Hindlimb muscle (tissue), 1 donor: ENCODE measurements at regions not wholly inside any gene's neighbourhood (a gene's known extent, or its start where the extent isn't known, plus 50 kb on each side); places are given as distances from the start of the nearest gene placed in this dataset.

Source experiments
- DNase-seq: peaks from one replicate; pipeline ENCODE4 v3.0.0-alpha.2; 2013

GRCh38 chr9:78808048-78808447, 511.1 kb downstream of the PSAT1 start:
- no peak for DNase-seq

DNA sequence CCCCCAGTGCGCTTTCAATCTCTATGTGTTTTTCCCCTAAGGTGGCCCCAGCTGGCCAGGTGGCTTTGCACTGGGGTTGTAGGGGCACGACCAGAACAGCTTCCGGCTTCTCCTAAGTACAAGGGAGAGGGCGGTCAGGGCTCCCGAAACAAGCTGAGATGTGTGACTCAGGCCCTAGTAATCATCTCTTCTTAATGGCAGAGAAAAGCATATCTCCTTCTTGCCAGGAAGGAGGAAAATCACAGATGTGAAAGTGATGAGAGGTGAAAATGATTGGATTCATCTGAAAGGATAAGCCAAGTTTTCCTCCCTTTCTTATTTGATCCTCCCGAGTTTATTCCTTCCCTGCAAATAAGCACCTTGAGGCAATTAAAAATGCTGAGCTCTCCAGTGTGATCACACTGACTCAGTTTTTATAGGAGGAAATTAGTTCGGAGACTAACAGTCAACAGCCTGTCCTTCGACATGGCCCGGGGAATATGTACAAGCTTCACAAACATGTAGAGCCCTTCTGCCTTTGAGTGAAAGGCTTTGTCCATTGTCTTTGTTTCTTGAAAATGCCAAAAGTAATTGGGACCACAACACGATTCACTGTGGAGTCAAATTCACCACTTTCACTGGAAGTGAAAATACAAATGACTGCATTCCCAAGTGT, 514.8 kb downstream of the PSAT1 start:
- DNase-seq, result no peak

GRCh38 chr9:78812665-78813064, 515.7 kb downstream of the PSAT1 start:
- no peak for DNase-seq

GRCh38 chr9:78813602-78814180, 516.8 kb downstream of the PSAT1 start:
- DNase-seq, result no peak

DNA sequence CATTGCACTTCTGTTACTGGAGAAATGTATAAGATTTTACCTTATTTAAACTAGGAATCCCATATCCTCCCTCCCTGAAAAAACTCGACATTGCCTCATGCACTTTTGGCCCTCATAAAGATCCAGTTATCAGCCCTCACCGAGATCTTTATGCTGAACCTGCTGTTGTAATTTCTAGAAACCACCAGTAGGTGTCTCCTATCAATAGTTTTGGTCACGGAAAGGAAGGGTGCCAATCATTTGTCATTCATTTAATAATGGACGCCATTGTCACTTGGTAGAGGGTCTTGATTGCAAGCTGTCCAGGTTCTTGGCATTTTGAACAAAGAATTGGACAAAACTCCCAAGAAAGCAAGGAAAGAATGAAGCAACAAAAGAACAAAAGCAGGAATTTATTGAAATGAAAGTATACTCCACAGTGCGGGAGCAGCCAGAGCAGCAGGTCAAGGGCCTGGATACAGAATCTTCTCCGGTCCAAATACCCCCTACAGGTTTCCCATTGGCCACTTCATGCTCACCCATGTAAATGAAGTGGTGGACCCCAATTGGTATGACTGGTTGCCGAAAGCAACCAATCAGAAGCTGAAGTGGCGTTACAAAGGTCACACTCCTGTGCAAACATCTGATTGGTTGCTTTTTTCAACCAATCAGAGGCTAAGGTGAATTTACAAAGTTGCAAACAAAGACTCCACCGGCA, 524.3 kb downstream of the PSAT1 start:
- DNase-seq, result no peak

DNA sequence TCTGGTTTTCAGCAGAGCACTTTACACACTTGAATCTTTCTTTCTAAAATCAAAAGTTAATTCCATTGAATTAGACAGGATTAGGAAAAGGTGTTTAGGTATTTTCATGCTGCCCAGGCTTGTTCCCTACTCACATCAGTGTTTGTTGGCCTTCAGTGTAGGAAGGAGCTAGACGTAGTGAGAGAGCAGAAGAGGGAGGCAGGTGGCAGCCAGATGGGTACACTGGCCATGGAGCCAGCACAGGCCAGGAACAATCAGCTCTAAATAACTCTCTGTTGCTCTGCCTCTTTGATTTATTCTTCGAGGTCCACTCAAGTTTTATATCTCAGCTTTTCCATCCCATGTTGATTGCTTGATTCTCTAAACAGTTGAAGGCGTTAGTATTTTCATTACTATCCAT, 529.6 kb downstream of the PSAT1 start:
- DNase-seq, result no peak

- DNase-seq, result no peak
Measured at GRCh38 chr9:78828521-78828920, 531.6 kb downstream of the PSAT1 start.

GRCh38 chr9:78830301-78830700, 533.4 kb downstream of the PSAT1 start:
- no peak for DNase-seq

DNA sequence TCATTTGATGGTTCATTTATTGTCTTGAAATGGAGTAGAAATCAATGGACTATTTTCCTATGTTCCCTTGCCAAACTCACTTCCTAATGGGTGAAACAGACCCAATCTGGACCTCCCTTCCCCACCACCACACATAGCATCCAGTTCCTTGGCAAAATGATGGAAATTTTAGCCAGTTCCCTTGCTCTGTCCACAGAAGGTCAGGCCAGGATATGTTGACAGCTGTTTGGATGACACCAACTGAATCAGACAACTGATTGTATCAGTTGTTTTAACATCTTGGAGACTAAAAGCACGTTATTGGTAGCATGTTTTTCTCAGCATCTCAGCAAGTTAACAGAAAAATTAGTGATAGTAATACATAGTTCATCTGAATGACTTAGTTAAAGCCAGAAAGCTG, 534.8 kb downstream of the PSAT1 start:
- no peak for DNase-seq

- DNase-seq, result no peak
Measured at GRCh38 chr9:78835928-78836450, 539.1 kb downstream of the PSAT1 start.

- DNase-seq, result no peak
Measured at GRCh38 chr9:78839252-78839651, 542.3 kb downstream of the PSAT1 start.

DNA sequence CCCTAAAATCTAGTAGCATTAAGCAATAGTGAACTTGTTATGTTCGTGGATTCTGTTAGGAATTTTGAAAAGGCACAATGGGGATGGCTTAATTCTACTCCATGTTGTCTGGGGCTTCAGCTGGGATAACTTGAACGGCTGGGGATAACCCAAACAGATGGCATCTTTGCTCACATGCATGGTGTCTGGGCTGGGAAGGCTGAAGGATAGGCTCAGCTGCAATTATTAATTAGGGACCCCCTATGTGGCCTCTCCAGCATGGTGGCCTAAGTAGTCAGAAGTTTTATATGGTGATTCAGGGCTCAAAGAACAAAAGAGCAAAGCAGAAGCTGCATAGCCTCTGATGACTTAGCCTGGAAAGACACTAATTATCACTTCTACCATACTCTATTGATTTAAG, 551.1 kb downstream of the PSAT1 start:
- DNase-seq, result no peak

- DNase-seq, result no peak
Measured at GRCh38 chr9:78856144-78856543, 559.2 kb downstream of the PSAT1 start.

GRCh38 chr9:78856781-78857180, 559.9 kb downstream of the PSAT1 start:
- no peak for DNase-seq

DNA sequence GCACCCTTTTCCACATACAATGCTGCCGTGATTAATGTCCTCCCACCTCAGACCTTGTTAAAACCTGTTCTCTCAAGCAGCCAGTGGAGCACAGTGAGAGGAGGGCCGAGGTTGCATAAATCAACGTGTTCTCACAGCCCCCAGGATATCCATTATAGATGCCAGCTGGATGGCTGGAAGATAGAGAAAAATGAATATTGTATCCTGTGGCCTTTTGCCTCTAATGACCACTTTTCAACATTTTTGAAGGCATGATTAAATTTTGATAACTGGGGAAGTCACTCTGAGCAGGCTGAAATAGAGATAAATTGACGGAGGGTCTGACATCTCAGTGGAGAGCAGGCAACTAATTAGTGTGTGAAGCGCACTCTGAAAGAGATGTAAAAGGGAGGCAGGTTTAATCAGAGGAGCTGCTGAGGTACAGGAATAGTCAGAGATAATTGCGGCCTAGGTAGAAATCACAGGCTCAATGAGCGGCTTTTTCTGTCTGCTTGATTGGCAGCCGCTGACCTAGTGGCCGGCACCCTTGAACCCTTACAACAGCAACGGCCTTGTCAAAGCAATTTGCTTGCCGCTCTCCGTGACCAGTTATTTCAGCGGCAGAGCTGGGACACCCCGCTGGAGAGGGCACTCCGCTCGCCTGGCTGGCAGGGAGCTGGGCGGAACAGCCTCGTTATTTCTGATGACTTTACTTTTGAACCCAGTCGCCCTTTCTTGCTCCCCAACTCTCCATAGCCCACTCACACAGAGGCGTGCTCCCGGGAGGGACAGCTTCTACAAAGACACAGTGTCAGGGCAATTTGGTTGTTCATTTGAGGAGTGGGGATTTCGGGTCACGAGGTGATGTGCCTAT, 560.7 kb downstream of the PSAT1 start:
- no peak for DNase-seq

DNA sequence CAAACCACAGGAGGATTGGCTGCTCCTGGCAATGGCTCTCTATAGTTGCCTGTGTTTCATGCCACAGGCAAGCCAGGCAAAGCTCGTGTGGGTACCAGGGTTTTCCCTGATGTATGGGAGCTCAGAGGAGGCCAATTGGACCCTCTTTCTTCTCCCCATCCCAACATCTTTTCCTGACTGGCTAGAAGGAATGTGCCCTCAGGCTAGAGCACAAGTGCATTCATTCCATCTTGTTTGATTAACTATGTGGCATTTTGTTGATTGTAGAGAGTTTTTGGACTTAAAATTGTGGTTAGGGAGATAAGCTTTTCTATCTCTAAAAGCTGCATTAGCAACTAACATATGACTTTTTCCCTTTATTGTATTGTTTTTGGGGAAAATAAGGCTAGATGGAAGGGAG, 561.3 kb downstream of the PSAT1 start:
- no peak for DNase-seq

DNA sequence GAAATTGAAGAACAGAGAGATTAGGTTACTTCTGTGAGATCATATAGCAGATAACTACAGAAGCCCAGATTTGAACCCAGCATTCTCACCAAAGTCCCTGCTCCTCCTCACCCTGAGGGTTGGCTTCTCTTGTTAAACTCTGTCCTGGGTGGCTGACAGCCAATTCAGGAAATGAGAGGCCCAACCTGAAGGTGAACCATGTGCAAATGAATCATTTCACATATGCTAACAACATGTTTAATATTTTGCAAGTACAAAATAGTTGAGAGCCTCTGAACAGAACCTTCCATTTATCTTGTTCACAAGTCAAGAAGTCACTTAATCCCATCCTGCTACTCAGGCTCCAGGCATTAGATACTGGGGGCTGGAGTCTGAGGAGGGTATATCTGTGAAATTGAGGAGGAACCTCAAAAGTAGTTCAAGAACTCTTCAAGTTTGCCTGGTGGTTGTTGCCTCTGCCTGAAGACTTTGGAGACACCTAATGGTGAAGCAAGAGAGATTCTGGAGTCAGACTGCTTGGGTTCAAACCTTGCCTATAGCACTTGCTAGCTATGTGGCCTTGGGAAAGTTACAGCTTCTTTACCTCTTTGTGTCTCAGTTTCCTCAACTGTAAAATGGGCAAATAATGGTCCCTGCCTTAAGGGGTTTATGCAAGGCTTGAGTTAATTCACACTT, 564.0 kb downstream of the PSAT1 start:
- no peak for DNase-seq

DNA sequence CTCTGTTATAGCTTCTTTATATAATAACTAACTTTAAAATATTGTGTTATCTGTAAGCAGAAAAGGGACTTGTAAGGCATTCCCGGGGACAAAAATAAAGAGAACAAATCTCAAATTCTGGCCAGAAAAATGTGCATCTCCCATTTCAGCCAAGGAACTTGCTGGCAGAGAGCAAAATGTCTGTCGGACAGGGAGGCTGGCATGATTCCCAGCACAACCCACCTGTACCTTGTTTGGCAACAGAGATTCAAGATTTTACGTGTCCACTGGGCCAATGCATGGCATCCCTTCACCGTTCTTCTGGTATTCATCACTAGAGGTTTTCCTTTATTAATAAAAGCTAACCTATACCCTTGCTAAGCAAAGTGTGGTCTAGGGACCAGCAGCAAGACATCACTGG, 566.6 kb downstream of the PSAT1 start:
- DNase-seq, result no peak

DNA sequence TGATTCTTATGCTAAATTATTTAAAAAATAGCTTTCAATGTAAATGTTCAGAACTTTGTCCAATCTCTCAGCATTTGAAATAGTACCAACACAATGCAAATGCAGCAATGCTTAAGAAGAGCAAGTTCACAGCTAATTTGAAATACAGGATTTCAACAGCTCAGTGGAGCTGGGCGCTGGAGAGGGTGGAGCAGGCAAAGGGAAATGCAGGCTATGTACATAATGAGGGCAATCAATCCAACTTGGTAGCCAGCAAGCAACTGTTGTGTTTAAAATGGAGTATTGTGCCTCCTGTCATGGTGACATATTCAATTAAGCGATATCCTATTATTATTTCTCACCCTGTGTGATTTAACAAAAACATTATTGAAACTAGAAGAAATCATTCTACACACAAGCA, 568.8 kb downstream of the PSAT1 start:
- DNase-seq, result no peak

- DNase-seq, result no peak
Measured at GRCh38 chr9:78866207-78867132, 569.5 kb downstream of the PSAT1 start.

DNA sequence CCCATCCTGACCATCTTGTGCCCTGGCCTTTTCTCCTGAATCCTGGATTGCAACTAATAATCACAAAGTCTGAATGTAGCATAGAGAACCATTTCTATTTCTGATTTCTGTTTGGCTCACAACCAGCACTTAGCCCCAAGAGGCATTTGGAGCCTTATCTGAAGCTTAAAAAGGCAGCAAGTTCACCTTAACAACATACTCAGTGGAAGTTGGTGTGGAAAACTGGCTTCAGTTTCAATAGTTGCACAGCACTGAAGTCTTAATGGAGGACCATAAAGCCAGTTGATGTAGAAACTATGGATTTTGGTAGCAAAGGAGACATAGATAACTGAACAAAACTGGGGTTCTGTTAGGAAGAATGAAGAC, 574.1 kb downstream of the PSAT1 start:
- no peak for DNase-seq
